Suprapubic skin (tissue), 4 donors: ENCODE measurements at regions not wholly inside any gene's neighbourhood (a gene's known extent, or its start where the extent isn't known, plus 50 kb on each side); places are given as distances from the start of the nearest gene placed in this dataset.

Experiments
- CTCF ChIP-seq, 2 donors: fragments of 200-600 bp in 1 of 2; fragments of 450-650 bp in 1 of 2; sonication (generic) in 1 of 2; IDR thresholded peaks; one replicate each; pipeline ENCODE4 v1.5.1; 2016 to 2019; ENCODE audit warnings: antibody characterized with exemption in 2 of 2, mild to moderate bottlenecking in 1 of 2, moderate library complexity in 1 of 2
- EP300 ChIP-seq: sonication (generic); formaldehyde crosslinking; IDR thresholded peaks from one replicate; pipeline ENCODE4 v1.6.1; 2017; ENCODE audit warnings: antibody characterized with exemption
- POLR2A ChIP-seq, 2 donors: fragments of 450-650 bp; IDR thresholded peaks; one replicate each; pipeline ENCODE4 v1.6.1; 2017; ENCODE audit warnings: antibody characterized with exemption in 2 of 2, mild to moderate bottlenecking in 2 of 2, moderate library complexity in 2 of 2
- POLR2AphosphoS5 ChIP-seq, 3 donors: sonication (generic); formaldehyde crosslinking; IDR thresholded peaks; one replicate each; pipeline ENCODE4 v1.6.1; 2017; ENCODE audit warnings: antibody characterized with exemption in 3 of 3

- no peak for TF ChIP-seq CTCF (IDR thresholded peaks at IDR 0.05)
- no peak for TF ChIP-seq POLR2A (IDR thresholded peaks at IDR 0.05)
- no peak for TF ChIP-seq POLR2AphosphoS5 (IDR thresholded peaks at IDR 0.05)
- no peak for TF ChIP-seq EP300
These were observed 103.6 kb upstream of the C7orf33 start for GRCh38 chr7:148486937-148487336.
